OCI-LY3 (cell line): ENCODE measurements at regions not wholly inside any gene's neighbourhood (a gene's known extent, or its start where the extent isn't known, plus 50 kb on each side); places are given as distances from the start of the nearest gene placed in this dataset.

Experiments used
- CTCF ChIP-seq: fragments of 200-600, 300-600 bp; sonication (generic); IDR thresholded peaks from 2 replicates; pipeline ENCODE4 v1.5.1; 2014; ENCODE audit warnings: antibody characterized with exemption, low read length, low read depth
- EZH2phosphoT487 ChIP-seq: fragments of 200-600 bp; shearing (Covaris generic); IDR thresholded peaks from 2 replicates; pipeline ENCODE4 v1.6.1; 2018; ENCODE audit warnings: antibody characterized with exemption, mixed run types, low read depth

GRCh38 chr1:181216591-181216994, 128.1 kb downstream of the IER5 start:
- TF ChIP-seq CTCF (no peak), EZH2phosphoT487 (no peak)
